HG03342 (cell line): ENCODE measurements at regions not wholly inside any gene's neighbourhood (a gene's known extent, or its start where the extent isn't known, plus 50 kb on each side); places are given as distances from the start of the nearest gene placed in this dataset.
"Not testable (repeated sequence)": the region's sequence is repeated elsewhere in the genome, so short reads cannot be mapped to it uniquely, and the experiment has no call there.

ENCODE experiments used
- ATAC-seq: cut with Tn5 transposase; IDR thresholded peaks from one replicate; pipeline ENCODE4 v1.9.1; 2021; ENCODE audit warnings: mild to moderate bottlenecking, moderate library complexity; ENCODE audit not compliant: unreplicated experiment

DNA sequence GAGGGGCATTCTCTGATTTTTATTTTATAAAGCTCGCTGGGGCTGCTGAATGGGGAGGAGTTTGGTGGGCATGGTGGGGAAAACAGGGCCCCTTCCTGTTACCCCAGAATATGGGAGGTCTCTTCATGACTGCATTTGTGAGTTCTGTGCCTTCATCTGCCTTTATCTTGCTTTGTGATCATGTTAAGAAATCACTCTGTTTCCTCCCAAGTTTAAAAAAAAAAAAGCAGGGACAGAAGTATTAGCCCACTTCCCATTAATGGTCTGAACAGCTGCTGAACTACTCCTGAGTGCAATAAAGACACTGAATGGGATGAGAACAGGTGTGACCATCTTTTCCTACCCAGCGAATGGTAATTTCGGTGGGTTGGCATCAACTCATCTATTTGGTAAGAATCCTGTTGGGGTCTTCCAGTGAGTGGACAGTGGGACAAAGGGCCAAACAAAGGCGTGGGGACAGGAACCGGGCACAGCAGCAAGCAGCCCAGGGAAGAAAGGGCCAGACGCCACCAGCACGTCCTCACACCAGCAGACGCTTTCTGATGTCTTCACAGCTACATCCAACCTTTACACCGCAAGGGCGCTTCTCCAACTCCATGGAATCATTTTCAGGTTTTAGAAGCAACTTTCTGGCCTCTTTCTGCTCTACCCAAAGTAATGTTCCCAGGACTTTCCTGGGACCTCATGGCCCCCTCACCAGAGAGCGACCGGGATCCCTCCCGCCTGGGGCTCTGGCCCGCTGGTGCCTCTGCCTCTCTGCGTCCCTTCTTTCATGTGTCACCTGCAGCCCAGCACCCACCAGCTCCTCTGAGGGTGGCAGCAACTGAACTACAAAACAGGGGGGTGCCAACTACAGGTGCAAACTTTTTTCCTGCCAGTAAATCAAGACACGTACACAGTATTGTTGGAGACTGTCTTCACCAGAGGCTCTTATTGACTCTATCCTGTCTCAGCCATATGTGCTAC, 160.2 kb downstream of the ADSS2 start:
- ATAC-seq, result no peak

DNA sequence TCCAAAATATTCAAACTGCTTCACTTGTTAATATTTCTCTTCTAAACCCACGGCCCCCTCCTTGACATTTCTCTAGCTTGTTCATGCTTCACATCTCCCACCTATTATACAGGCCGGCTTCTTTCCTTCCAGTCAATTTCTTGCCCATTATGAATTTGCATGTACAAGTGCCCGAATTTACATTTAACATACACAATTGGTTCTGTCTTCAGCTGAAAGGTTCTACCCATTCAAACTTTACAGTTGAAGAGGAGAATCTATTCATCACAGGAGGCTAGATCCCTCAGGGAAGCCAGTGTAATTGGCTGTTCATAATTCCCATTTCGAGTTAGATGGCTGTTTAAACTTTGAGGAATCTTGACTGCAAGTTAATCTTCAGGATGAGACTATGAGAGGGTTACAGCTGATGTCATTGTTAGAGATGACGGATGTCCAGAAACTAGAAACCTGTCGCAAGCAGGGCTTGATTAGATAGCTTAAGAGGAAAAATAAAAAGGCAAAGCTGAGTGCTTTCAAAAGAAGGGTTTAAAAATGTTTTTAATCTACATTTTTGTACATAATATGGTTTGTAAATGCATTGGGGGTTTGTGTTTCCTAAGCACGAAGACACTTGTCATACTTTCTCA, 157.0 kb downstream of the ADSS2 start:
- no peak for ATAC-seq

DNA sequence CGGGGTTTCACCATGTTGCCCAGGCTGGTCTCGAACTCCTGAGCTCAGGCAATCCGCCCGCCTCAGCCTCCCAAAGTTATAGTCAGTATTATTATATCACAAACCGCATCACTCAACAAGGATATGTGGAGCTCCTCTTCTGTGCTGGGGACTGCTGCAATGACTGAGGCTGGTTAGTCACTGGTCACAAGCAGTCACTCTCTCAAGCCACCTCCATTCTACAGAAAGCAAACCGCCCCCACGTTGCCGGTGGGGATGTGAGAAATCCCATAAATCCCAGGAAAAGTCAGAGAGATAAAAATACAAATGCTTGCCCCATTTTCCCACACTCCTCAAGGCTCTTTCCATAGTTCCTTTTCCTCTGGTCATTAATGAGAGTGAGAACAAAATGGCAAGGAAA, 155.7 kb downstream of the ADSS2 start:
- no peak for ATAC-seq

DNA sequence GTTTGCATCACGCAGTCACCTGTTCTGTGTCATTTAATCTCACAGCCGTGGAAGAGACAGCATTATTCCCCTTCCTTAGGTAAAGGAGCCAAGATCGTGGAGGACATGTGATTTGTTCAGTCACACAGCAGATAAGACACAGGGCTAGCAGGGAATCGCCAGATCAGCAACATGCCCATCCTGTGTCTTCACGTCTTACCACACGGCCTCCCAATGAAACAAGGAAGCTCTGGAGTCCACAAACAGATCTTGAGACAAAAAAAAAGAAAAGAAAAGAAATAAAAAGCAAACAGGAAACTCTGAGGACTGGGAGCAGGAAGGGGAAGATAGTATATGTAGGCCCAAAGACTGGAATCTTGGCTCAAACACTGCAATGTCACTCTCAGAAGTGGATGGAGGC, 155.3 kb downstream of the ADSS2 start:
- no peak for ATAC-seq

DNA sequence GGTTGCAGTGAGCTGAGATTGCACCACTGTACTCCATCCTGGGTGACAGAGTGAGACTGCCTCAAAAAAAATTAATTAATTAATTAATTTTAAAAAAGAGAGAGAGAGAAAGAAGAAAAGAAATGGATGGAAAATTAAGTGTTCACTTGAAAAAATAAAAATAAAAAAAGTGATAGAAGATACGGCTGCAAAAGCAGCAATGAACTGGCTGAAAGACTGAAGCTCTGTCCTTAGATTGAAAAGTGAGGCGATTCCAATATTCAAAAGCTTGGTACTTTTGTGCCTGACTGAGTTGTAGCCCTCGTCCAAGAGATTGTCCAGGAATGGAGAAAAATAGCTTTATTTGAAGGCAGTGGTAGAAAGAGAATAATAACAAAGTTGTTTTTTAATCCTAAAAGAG, 154.6 kb downstream of the ADSS2 start:
- no peak for ATAC-seq

DNA sequence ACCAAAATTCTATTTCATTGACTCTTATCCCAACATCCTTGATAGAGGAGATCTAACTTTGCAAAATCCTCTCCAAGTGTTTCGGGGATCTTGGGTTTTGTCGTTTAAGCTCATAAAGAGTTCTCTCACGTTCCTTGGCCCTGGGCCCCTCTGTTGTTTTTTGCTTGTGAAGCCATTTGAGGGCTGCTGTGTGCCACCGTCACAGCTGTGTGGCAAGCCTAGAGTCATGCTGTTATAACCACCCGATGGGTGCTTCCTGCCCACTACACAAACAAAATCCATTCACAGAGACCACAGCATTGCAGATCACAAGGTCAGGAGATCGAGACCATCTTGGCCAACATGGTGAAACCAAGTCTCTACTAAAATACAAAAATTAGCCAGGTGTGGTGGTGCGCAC, 154.1 kb downstream of the ADSS2 start:
- ATAC-seq, result no peak

DNA sequence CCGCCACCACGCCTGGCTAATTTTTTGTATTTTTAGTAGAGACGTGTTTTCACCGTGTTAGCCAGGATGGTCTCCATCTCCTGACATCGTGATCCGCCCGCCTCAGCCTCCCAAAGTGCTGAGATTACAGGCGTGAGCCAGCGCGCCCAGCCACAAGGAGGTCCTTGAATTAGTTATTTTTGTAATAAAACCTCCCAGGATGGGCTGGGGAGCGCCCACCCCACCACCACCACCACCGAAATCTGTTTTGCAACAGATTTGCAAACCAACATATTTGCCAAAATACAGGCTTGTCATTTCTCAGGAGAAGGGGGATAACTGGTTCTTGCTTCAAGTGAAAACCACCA, 151.7 kb downstream of the ADSS2 start:
- ATAC-seq, result not testable (repeated sequence)

DNA sequence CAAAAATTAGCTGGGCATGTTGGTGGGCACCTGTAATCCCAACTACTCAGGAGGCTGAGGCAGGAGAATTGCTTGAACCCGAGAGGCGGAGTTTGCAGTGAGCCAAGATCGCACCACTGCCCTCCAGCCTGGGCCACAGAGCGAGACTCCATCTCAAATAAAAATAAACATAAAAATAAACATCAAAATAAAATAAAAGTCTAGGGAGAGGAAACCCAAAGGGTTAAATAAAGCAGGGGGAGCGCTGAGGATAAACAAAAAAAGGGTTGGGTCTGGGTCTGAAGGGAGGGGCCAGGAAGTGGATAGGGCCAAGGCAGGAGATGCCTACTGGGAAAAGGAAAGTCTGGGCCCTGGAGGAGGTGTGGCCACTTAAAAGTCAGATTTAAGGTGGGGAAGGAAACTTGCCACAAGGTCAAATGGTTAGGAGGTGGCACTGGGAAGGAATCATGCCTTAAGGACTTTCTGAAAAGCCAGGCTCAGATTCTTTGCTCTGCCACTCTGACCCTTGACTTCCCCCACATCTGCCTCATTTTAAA, 150.0 kb downstream of the ADSS2 start:
- ATAC-seq, result no peak

DNA sequence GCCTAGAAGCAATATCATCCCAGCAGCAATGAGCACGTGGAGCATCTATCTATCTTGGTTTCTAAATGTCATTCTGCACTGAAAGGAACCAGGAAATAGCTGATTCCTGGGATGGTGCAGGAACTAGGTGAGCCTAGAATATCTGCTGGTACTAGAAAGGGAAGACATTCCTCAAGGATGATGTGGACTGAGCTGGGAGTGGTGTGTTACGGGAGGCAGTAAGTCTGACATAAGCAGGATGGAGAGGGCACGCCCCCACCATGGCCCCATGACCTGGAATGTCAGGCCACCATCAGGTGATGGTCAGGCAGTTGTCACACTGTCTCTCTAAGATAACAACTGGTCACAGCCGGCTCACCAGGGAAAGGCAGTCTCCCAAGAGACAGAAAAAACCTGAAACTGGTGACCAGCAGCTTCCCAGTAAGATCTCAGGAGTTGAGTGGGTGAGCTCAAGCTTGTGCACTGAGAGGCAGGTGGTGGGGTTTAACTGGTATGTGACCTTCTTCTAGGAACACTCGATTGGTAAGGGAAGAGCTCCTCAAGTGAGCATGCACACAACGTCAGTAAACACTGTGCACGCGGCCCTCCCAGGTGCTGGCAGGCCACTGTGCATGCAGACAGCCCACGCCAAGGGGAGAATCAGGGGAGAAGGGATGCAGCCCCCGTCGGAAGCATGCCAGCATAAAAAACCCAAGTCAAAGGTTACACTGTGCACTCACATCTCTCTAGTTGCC, 148.7 kb downstream of the ADSS2 start:
- ATAC-seq, result no peak

DNA sequence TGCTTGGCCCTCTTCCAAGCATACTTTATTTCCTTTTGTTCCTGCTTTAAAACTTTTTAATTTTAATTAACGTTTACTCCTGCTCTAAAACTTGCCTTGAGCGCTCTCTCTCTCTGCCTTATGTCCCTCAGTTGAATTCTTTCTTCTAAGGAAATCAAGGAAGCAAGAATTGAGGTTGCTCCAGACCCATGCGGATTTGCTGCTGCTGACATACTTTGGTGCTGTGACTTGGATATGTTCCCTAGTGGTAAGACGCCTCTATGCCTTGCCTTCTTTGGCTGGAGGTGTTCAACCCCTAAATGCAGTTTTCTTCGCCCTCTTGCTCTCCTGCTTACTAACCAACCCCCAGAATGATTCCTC, 148.1 kb downstream of the ADSS2 start:
- no peak for ATAC-seq

DNA sequence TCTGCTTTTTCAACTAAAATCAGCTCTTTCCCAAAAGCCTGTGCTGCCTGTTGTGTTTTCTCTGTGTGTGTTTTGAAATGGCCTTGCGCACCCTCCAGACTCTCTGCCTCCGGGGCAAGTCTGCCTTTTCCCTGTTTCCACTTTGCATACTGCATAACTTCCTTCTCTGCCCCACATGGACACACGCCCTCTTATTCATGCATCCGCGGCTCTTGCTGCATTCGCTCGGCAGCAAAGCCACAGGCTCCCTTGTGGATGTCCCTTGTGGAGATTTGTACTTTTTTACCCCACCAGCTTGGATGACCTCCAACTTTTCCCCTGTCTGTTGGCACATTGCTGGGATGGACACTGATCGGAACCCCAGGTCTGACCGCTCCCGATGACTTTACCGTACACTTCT, 147.6 kb downstream of the ADSS2 start:
- no peak for ATAC-seq

DNA sequence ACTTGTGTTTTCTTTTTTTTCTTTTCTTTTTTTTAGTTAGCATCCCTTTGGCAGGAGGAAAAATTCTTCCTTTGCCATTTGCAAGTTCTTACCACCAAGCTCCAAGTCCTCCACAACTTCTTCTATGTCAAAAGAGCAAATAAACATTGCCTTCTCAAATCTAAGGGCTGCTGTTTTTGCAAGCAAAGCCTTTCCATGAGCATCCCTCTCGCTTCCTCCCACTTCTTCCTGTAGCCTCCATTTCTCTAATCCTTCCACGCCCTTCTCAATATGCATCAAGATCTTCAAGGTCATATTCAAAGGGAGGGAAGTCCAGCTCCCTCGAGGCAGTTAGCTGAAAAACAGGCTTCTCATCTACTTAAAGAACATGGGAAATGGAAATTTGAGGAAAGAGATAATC, 147.1 kb downstream of the ADSS2 start:
- no peak for ATAC-seq

DNA sequence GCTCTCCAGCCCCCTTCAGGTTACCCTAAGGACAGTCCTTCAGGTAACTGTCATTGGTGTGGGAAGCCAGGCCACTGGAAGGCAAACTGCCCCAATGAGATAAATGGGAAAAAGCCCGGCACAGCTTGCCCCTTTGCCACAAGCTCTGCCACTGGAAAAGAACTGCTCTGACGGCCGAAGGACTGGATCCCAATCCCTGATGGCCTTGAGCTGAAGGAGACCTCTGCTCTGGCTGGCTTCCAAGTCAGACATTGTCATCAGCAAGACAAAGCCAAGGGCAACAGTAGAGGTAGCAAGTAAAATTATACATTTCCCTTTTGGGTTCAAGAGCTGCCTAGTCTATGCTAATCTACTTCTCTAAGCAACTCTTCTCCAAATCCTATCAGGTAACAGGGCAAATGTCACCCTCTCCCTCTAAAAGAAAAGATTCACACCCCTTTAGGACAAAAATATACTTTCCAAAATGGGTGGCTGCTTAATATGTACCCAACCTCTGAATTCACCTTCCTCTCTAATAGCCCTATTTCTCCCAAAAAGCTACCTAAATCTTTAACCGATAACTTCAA, 145.8 kb downstream of the ADSS2 start:
- ATAC-seq, result no peak

DNA sequence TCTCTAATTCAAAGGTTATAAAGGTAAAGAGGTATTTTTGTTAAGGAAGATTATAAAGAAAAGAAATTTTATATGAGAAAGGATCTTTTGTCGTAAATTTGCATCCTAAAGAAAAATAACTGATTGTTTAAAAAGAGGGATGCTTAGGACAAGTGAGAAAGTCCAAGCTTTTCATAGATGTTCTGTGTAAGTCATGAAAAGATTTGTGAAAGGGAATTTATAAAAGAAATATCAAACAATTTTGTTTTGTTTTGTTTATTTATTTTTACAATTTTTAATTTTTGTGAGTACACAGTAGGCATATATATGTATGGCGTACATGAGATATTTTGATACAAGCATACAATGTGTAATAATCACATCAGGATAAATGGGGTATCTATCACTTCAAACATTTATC, 145.2 kb downstream of the ADSS2 start:
- ATAC-seq, result no peak

DNA sequence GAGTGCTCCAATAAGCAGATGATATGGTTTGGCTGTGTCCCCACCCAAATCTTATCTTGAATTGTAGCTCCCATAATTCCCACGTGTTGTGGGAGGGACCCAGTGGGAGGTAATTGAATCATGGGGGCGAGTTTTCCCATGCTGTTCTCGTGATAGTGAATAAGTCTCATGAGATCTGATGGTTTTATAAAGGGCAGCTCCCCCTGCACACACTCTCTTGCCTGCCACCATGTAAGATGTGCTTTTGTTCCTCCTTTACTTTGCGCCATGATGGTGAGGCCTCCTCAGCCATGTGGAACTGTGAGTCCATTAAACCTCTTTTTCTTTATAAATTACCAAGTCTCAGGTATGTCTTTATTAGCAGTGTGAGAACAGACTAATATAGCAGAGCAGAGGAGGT, 142.5 kb downstream of the ADSS2 start:
- ATAC-seq, result not testable (repeated sequence)

DNA sequence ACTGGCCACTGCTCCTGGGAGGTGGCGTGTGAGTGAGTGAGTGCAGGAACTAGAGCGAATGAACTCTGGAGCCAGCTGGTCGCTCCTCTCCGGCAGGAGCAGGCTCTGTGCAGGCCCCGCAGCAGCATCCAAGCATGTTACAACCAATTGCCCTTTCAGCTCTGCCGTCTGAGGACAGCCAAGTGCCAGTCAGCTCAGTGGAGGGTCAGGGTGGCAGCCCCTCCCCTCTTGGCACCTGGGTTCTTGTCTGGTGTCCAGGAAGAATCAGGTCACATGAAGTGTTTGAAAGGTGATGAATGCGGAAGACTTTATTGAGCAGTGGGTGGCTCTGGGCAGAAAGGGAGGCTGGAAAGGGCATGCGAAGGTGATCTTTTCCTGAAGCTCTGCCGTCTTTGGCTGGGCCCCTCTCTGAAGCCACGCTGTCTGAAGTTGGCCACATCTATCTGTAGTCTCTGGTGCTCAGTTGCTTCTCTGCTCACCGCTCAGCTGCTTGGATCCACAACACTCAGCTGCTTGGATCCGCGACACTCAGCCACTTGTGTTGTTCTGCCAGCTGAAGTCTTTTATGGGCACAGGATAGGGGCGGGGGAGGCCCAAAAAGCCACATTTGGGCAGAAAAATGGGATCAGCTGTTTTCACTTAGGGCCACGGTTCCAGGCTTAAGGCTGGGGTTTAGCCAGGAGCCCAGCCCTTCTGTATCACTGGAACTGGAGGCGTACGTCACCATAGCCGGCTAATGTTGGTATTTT, 139.8 kb downstream of the ADSS2 start:
- ATAC-seq, result no peak

DNA sequence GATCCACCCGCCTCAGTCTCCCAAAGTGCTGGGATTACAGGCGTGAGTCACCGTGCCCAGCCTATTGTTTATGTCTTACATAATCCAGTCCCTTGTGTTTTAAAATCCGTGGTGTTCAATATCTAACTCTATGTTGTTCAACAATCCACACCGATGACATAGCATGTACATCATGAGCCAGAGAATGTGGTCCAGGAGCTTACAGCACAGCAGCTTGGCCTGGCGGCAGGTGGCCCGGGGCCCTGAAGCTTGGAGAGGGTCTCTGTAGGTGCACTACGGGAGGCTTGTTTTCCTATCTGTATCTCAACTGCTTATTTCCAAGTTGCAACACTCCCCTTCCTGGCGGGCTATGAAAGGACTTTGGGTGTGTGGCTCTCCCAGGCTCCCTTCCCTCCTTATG, 138.4 kb downstream of the ADSS2 start:
- no peak for ATAC-seq

DNA sequence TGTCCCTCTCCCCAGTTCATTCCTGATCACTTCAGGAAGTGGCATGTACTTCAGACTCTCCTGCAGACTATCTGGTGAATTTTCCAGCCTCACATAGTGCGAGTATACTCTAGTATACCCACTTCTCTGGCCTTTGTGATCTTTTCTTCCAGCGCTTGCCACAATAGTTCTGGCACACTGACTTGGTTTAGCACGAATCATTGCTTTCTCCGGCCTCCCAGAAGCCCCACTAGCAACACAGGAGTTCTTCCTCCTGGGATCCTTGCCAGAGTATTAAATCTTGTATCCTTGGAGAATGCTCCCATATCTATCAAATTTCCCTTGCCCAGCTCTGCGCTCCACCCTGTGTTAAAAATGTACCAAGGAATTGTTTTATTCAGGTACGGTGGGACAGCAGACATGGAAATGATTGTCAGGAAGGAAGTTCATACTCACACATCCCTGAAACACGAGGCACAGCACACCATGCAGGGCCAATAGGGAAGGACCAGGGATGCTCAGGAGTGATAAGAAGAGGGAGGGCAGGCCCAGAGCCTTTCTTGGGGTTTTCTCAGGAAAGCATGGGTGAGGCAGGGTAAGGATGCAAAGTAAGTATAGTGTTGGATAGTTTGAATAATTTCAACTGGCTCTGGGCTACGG, 136.7 kb downstream of the ADSS2 start:
- no peak for ATAC-seq

DNA sequence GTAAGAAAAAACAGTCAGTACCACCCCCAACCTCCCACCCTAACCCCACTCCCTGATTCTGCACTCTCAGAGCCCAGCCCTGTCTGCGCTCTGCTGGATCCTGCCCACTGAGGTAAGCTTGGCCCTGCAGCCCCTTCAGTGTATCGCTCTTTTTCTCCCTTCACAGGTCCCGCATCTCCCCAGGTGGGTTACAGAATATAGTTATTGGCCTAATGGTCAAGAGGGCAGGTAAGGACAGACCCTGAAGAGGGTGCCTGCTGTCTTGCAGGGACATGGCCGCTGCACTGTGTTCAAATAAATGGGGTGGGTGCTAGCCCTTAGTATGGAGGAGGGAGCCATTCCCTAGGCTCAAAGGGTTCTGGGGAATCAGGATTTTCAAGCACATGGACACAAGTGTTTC, 135.7 kb downstream of the ADSS2 start:
- no peak for ATAC-seq

DNA sequence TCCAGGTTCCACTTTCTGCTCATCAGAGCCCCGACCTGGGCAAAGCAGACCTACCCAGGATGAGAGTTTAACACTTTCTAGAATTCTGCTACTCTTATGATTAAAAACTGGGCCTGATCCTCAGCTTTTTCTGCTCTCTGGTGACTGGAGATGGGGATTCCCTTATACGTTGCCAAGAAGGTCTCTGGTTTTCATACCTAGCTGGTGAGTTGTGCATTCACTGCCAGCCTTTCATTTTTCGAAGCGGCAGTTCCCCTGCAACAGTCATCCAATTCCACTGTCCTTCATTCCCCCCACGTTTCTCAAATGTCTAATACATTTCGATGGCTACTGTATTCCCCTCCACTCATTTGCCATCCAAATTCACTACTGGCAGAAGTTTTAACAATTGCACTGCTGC, 135.3 kb downstream of the ADSS2 start:
- ATAC-seq, result no peak
